ENCODE measurements at regions not wholly inside any gene's neighbourhood (a gene's known extent, or its start where the extent isn't known, plus 50 kb on each side); places are given as distances from the start of the nearest gene placed in this dataset.

DNA sequence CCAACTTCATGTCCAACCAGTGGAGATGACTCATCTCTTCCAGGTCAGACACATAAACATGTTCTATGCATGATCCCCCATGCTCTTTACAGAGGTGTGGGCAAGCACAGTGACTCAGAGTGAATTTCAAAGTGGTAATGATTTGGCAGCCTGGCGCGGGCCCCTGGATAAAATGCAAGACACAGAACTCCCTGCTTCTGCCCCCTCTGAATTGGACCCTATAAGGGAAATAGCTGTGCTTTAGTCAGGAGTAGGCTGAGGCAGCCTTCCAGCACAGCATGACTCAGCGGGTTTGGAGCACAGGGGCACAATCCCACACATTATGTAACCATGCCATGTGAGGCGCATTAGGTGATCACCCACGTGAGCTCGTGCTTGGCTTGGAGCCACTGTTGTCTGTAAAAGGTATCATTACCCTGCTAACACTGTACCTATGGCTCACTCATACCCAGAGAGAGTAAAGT lies 127.4 kb downstream of the C6orf118 start:
- Mint-ChIP-seq H3K27me3 (ENCODE audit: insufficient read depth, unreplicated experiment) (no peaks in the 10 kb centered on the region), H3K27ac (ENCODE audit: unreplicated experiment) (no peak overlapping the region), H3K4me1 (ENCODE audit: low read depth, unreplicated experiment) (no peaks in the 10 kb centered on the region), H3K9me3 (ENCODE audit: unreplicated experiment) (peaks cover 19% of the 10 kb centered on the region), H3K4me3 (ENCODE audit: unreplicated experiment) (no peak overlapping the region), H3K36me3 (ENCODE audit: insufficient read depth, unreplicated experiment) (peaks cover 4% of the 10 kb centered on the region)
- DNase-seq, result no peak
- Histone ChIP-seq H3K36me3 (ENCODE audit: control insufficient read depth, insufficient read depth, low read length) (no peaks in the 10 kb centered on the region), H3K27me3 (replicated peaks; ENCODE audit: control insufficient read depth, insufficient read depth, low read length) (no peaks in the 10 kb centered on the region), H3K9me3 (no peaks in the 10 kb centered on the region), H3K4me3 (ENCODE audit: low read depth, low read length) (no peak overlapping the region), H3K4me1 (no peaks in the 10 kb centered on the region)
- POLR2A ChIA-PET, result no interaction called here
- BruUV-seq (replicated peaks), result no TSS peak
- intact Hi-C loops (cut with micrococcal nuclease; ENCODE audit: unreplicated experiment), result no loop called here
- CTCF ChIA-PET, result no interaction called here
- TF ChIP-seq, protein P1, sequence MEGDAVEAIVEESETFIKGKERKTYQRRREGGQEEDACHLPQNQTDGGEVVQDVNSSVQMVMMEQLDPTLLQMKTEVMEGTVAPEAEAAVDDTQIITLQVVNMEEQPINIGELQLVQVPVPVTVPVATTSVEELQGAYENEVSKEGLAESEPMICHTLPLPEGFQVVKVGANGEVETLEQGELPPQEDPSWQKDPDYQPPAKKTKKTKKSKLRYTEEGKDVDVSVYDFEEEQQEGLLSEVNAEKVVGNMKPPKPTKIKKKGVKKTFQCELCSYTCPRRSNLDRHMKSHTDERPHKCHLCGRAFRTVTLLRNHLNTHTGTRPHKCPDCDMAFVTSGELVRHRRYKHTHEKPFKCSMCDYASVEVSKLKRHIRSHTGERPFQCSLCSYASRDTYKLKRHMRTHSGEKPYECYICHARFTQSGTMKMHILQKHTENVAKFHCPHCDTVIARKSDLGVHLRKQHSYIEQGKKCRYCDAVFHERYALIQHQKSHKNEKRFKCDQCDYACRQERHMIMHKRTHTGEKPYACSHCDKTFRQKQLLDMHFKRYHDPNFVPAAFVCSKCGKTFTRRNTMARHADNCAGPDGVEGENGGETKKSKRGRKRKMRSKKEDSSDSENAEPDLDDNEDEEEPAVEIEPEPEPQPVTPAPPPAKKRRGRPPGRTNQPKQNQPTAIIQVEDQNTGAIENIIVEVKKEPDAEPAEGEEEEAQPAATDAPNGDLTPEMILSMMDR (IDR thresholded peaks at IDR 0.05; ENCODE audit: insufficient read depth in 1 of 2, low read depth in 1 of 2, low read length in 1 of 2, severe bottlenecking in 1 of 2, unreplicated experiment in 1 of 2), result no peak

DNA sequence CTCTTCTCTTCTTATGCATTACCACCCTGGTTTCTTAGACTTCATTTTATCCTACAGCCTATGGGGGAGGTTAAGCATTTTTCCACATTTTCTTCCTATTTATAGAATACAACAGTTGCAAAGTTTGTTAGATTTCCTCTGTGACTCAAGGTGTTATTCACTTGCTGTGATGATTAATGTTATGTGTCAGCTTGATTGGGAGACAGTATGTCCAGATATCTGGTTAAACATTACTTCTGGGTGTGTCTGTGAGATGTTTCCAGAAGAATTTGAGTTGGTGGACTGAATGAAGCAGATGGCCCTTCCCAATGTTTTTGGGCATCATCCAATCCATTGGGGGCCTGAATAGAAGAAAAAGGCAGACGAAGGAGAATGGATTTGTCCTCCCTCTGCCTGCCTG lies 131.3 kb downstream of the C6orf118 start:
- Mint-ChIP-seq H3K4me3 (ENCODE audit: unreplicated experiment) (no peak overlapping the region), H3K9me3 (ENCODE audit: unreplicated experiment) (peaks cover 42% of the 10 kb centered on the region), H3K27me3 (ENCODE audit: insufficient read depth, unreplicated experiment) (no peaks in the 10 kb centered on the region), H3K27ac (ENCODE audit: unreplicated experiment) (no peak overlapping the region), H3K36me3 (ENCODE audit: insufficient read depth, unreplicated experiment) (peaks cover 4% of the 10 kb centered on the region), H3K4me1 (ENCODE audit: low read depth, unreplicated experiment) (no peaks in the 10 kb centered on the region)
- ChIA-PET POLR2A (no interaction called here), CTCF (no interaction called here)
- H3K36me3 ChIP-seq (ENCODE audit: control insufficient read depth, insufficient read depth, low read length), result no peaks in the 10 kb centered on the region
- DNase-seq, result no peak
- intact Hi-C loops (cut with micrococcal nuclease; ENCODE audit: unreplicated experiment), result no loop called here
- no peaks in the 10 kb centered on the region for H3K27me3 ChIP-seq (replicated peaks; ENCODE audit: control insufficient read depth, insufficient read depth, low read length)
- TF ChIP-seq, protein P1 (IDR thresholded peaks at IDR 0.05; ENCODE audit: insufficient read depth in 1 of 2, low read depth in 1 of 2, low read length in 1 of 2, severe bottlenecking in 1 of 2, unreplicated experiment in 1 of 2), result no peak
- H3K4me3 ChIP-seq (ENCODE audit: low read depth, low read length), result no peak overlapping the region
- no peaks in the 10 kb centered on the region for H3K4me1 ChIP-seq
- no TSS peak for BruUV-seq (replicated peaks)
- H3K9me3 ChIP-seq, result no peaks in the 10 kb centered on the region

DNA sequence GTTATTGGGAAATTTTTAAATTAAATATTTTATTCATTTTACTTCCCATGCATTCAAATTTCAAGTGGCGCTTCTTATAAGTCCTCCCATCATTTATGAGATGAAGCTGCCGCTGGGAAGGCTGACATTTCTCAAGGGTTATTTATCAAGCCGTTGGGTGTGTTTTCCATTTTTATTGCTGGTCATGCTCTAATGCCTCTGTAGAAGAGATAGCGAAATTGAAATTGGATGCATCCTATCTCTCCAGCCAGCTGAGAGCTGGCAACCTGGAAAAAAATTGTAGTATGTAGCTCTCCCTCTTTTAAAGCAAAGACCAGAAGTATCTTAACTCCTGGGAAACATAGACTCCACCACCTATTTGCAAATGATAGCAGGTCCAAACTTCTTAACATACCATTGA lies 135.9 kb downstream of the C6orf118 start:
- ChIA-PET POLR2A (no interaction called here), CTCF (no interaction called here)
- Mint-ChIP-seq H3K27ac (ENCODE audit: unreplicated experiment) (no peak overlapping the region), H3K4me3 (ENCODE audit: unreplicated experiment) (no peak overlapping the region), H3K9me3 (ENCODE audit: unreplicated experiment) (peaks cover 42% of the 10 kb centered on the region), H3K36me3 (ENCODE audit: insufficient read depth, unreplicated experiment) (peaks cover 4% of the 10 kb centered on the region), H3K27me3 (ENCODE audit: insufficient read depth, unreplicated experiment) (no peaks in the 10 kb centered on the region), H3K4me1 (ENCODE audit: low read depth, unreplicated experiment) (no peaks in the 10 kb centered on the region)
- Histone ChIP-seq H3K27me3 (replicated peaks; ENCODE audit: control insufficient read depth, insufficient read depth, low read length) (no peaks in the 10 kb centered on the region), H3K4me1 (no peaks in the 10 kb centered on the region), H3K4me3 (ENCODE audit: low read depth, low read length) (no peak overlapping the region), H3K36me3 (ENCODE audit: control insufficient read depth, insufficient read depth, low read length) (no peaks in the 10 kb centered on the region), H3K9me3 (no peaks in the 10 kb centered on the region)
- intact Hi-C loops (cut with micrococcal nuclease; ENCODE audit: unreplicated experiment), result no loop called here
- no TSS peak for BruUV-seq (replicated peaks)
- TF ChIP-seq, protein P1 (IDR thresholded peaks at IDR 0.05; ENCODE audit: insufficient read depth in 1 of 2, low read depth in 1 of 2, low read length in 1 of 2, severe bottlenecking in 1 of 2, unreplicated experiment in 1 of 2), result no peak
- DNase-seq, result no peak

Data from Caco-2 (cell line).